A549 (cell line): ENCODE measurements at regions not wholly inside any gene's neighbourhood (a gene's known extent, or its start where the extent isn't known, plus 50 kb on each side); places are given as distances from the start of the nearest gene placed in this dataset.

Source experiments
- ATAC-seq, 2 experiments: fragments of 200-7000 bp in 1 of 2; fragments of >200 bp in 1 of 2; cut with Nextera tagmentation in 1 of 2; cut with Tn5 transposase in 1 of 2; 3 replicates each; pipeline versions ENCODE4 v1.8.0 to v1.9.1; 2018 to 2020; ENCODE audit warnings: mild to moderate bottlenecking in 1 of 2, moderate library complexity in 1 of 2
- CTCF ChIA-PET: fragments of 300-600 bp; sonication (Branson Sonifier 250); formaldehyde crosslinking; extraction: SDS; loops from one replicate; lab custom pipeline; 2021; ENCODE audit warnings: antibody characterized with exemption, inconsistent platforms; lab: Yijun Ruan, JAX
- POLR2A ChIA-PET: fragments of 350-600 bp; formaldehyde crosslinking; extraction: SDS; loops from one replicate; lab custom pipeline; 2021; ENCODE audit warnings: antibody characterized with exemption, inconsistent platforms; lab: Yijun Ruan, JAX
- DNase-seq, 2 experiments: peaks; one replicate each; pipeline versions ENCODE4 v3.0.0 to v3.0.0-alpha.2; 2011 to 2016; ENCODE audit warnings: low read depth in 1 of 2, low spot score in 1 of 2
- FAIRE-seq: peaks from 2 replicates; lab custom pipeline; 2011; peaks lifted over from hg19 to GRCh38; lab: Jason Lieb, UNC
- H3K27ac ChIP-seq, 2 experiments: fragments of >200 bp; sonication (Bioruptor Twin); formaldehyde crosslinking; 3 replicates each; pipeline ENCODE4 v1.5.1; 2016 to 2017
- H3K4me1 ChIP-seq: fragments of >200 bp; sonication (Bioruptor Twin); formaldehyde crosslinking; 3 replicates; pipeline ENCODE4 v1.6.1; 2016
- H3K4me2 ChIP-seq: fragments of >200 bp; sonication (Bioruptor Twin); formaldehyde crosslinking; 3 replicates; pipeline ENCODE4 v1.6.1; 2016
- H3K4me3 ChIP-seq: fragments of >200 bp; sonication (Bioruptor Twin); formaldehyde crosslinking; 3 replicates; pipeline ENCODE4 v1.5.1; 2016
- H3K9me3 ChIP-seq: fragments of >200 bp; sonication (Bioruptor Twin); formaldehyde crosslinking; 3 replicates; pipeline ENCODE4 v1.6.1; 2016
- BHLHE40 ChIP-seq: IDR thresholded peaks from 2 replicates; pipeline ENCODE4 v1.6.1; 2012; ENCODE audit warnings: low read depth, low read length, inconsistent platforms
- CEBPB ChIP-seq, 2 experiments: fragments of >200 bp in 1 of 2; sonication (Bioruptor Twin) in 1 of 2; formaldehyde crosslinking in 1 of 2; IDR thresholded peaks; 2 replicates each; pipeline ENCODE4 v1.6.1; 2012 to 2016
- HDAC2 ChIP-seq: fragments of 200-600 bp; sonication (generic); IDR thresholded peaks from 2 replicates; pipeline ENCODE4 v1.6.1; 2016
- HEYL ChIP-seq: fragments of 250-450 bp; sonication (Bioruptor Pico); IDR thresholded peaks from 2 replicates; pipeline ENCODE4 v1.8.0; 2021; ENCODE audit warnings: mild to moderate bottlenecking, moderate library complexity
- JUNB ChIP-seq: fragments of >200 bp; sonication (Bioruptor Twin); formaldehyde crosslinking; IDR thresholded peaks from 2 replicates; pipeline ENCODE4 v1.6.1; 2016
- MAFK ChIP-seq: fragments of 450-650 bp; IDR thresholded peaks from 2 replicates; pipeline ENCODE4 v1.6.1; 2014; ENCODE audit not compliant: partially characterized antibody
- MYC ChIP-seq: IDR thresholded peaks from 2 replicates; pipeline ENCODE4 v1.6.1; 2012; ENCODE audit warnings: mild to moderate bottlenecking, inconsistent platforms, low read length, improper control_type of control experiment, borderline replicate concordance
- POLR2A ChIP-seq: IDR thresholded peaks from 2 replicates; pipeline ENCODE4 v1.6.1; 2012; ENCODE audit warnings: mild to moderate bottlenecking, low read length
- POLR2AphosphoS2 ChIP-seq: conservative IDR thresholded peaks from 2 replicates; pipeline ENCODE4 v1.6.1; 2012; ENCODE audit warnings: low read length, improper control_type of control experiment, inconsistent platforms
- RAD21 ChIP-seq, 2 experiments: fragments of >200 bp in 1 of 2; sonication (Bioruptor Twin) in 1 of 2; formaldehyde crosslinking in 1 of 2; IDR thresholded peaks in 1 of 2; conservative IDR thresholded peaks in 1 of 2; 2 replicates in 1 of 2; 3 replicates in 1 of 2; pipeline ENCODE4 v1.6.1; 2012 to 2018; ENCODE audit warnings: inconsistent platforms in 1 of 2
- RCOR1 ChIP-seq: fragments of 150-350 bp; IDR thresholded peaks from 2 replicates; pipeline ENCODE4 v1.6.1; 2014; ENCODE audit warnings: antibody characterized with exemption, low read length, low read depth
- RFX5 ChIP-seq: fragments of 450-650 bp; IDR thresholded peaks from 2 replicates; pipeline ENCODE4 v1.7.1; 2014; ENCODE audit warnings: antibody characterized with exemption, mild to moderate bottlenecking, moderate library complexity
- ZC3H11A ChIP-seq: fragments of 450-650 bp; IDR thresholded peaks from 2 replicates; pipeline ENCODE4 v1.6.1; 2014; ENCODE audit warnings: antibody characterized with exemption, mild to moderate bottlenecking
- ZNF302 ChIP-seq: fragments of 250-450 bp; sonication (Bioruptor Pico); IDR thresholded peaks from 2 replicates; pipeline ENCODE4 v1.9.0; 2021; ENCODE audit warnings: inconsistent platforms, mild to moderate bottlenecking, moderate library complexity
- ZSCAN20 ChIP-seq: fragments of 250-450 bp; sonication (Bioruptor Pico); IDR thresholded peaks from 2 replicates; pipeline ENCODE4 v1.8.0; 2022; ENCODE audit warnings: mild to moderate bottlenecking, moderate library complexity
- WGBS: methylation state at CpG from one replicate; pipeline ENCODE4 v1.1.6; 2017; ENCODE audit errors: missing lambda C conversion rate; 5-methylcytosine and 5-hydroxymethylcytosine counted together
- TF ChIP-seq, protein P1 (sequence below): fragments of 200-600 bp; sonication (generic); IDR thresholded peaks from 2 replicates; pipeline ENCODE4 v1.6.1; 2016; ENCODE audit warnings: antibody characterized with exemption, mild to moderate bottlenecking, moderate library complexity
- TF ChIP-seq, protein P2 (sequence below): IDR thresholded peaks from 2 replicates; pipeline ENCODE4 v1.6.1; 2012
- TF ChIP-seq, protein P3 (sequence below): fragments of 450-650 bp; IDR thresholded peaks from 2 replicates; pipeline ENCODE4 v1.6.1; 2014; ENCODE audit warnings: antibody characterized with exemption
- TF ChIP-seq, protein P4 (sequence below): fragments of 250-450 bp; sonication (Bioruptor Pico); IDR thresholded peaks from 2 replicates; pipeline ENCODE4 v1.5.0; 2020; ENCODE audit warnings: low read depth, mild to moderate bottlenecking, moderate library complexity
- TF ChIP-seq, protein P5 (sequence below): fragments of 150-350 bp; IDR thresholded peaks from 2 replicates; pipeline ENCODE4 v1.6.1; 2014; ENCODE audit warnings: low read depth, mild to moderate bottlenecking, low read length

DNA sequence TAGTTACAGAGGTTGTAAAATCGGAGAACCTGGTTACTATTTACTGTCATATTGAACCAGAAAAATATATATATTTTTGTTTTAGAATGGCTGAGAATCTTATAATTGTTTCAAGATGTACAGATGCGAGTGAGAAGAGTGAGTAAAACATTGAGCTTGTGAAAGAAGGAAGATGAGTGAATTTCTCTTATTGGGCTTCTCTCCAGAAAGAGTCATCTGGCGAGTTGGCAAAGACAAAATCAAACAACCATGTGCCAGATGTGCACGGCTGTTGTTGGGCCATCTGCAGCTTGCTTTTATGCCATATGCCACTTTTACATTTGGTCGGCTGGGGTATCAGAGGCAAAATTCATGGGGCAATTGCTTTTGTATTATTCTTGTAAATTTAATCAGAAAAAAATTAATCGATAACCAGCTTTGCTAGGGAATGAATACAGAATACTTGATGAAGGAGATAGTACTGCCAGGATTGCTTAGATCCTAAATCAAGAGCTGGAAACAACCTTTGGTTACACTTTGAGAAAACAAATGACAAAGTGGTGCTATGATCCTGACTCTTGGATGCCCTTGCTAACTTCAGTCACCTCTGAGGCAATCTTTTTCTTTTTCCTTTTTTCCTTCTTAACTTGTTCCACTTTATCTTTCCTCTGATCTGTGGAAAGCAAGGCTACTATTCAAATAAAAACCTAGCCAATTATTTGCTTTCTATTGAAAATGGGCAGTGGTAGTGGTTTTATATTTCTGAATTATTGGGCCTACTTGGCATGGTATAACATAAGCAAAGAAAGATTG, 97.1 kb upstream of the GRIK2 start:
- WGBS = 17% methylated on average over 6 of the region's 6 CpGs
- CTCF ChIA-PET = no interaction called here
- H3K27ac ChIP-seq = no peak overlapping the region
- ATAC-seq (no peak), DNase-seq (no peak), FAIRE-seq (no peak)
- TF ChIP-seq MYC = no peak
- no peak for TF ChIP-seq HDAC2
- TF ChIP-seq, protein P1, sequence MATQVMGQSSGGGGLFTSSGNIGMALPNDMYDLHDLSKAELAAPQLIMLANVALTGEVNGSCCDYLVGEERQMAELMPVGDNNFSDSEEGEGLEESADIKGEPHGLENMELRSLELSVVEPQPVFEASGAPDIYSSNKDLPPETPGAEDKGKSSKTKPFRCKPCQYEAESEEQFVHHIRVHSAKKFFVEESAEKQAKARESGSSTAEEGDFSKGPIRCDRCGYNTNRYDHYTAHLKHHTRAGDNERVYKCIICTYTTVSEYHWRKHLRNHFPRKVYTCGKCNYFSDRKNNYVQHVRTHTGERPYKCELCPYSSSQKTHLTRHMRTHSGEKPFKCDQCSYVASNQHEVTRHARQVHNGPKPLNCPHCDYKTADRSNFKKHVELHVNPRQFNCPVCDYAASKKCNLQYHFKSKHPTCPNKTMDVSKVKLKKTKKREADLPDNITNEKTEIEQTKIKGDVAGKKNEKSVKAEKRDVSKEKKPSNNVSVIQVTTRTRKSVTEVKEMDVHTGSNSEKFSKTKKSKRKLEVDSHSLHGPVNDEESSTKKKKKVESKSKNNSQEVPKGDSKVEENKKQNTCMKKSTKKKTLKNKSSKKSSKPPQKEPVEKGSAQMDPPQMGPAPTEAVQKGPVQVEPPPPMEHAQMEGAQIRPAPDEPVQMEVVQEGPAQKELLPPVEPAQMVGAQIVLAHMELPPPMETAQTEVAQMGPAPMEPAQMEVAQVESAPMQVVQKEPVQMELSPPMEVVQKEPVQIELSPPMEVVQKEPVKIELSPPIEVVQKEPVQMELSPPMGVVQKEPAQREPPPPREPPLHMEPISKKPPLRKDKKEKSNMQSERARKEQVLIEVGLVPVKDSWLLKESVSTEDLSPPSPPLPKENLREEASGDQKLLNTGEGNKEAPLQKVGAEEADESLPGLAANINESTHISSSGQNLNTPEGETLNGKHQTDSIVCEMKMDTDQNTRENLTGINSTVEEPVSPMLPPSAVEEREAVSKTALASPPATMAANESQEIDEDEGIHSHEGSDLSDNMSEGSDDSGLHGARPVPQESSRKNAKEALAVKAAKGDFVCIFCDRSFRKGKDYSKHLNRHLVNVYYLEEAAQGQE = no peak
- no peak for TF ChIP-seq RCOR1
- TF ChIP-seq JUNB = no peak
- no peak for TF ChIP-seq MAFK
- TF ChIP-seq, protein P2, sequence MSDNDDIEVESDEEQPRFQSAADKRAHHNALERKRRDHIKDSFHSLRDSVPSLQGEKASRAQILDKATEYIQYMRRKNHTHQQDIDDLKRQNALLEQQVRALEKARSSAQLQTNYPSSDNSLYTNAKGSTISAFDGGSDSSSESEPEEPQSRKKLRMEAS = no peak
- TF ChIP-seq POLR2AphosphoS2 = no peak
- TF ChIP-seq, protein P3, sequence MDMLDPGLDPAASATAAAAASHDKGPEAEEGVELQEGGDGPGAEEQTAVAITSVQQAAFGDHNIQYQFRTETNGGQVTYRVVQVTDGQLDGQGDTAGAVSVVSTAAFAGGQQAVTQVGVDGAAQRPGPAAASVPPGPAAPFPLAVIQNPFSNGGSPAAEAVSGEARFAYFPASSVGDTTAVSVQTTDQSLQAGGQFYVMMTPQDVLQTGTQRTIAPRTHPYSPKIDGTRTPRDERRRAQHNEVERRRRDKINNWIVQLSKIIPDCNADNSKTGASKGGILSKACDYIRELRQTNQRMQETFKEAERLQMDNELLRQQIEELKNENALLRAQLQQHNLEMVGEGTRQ = no peak
- no peak for TF ChIP-seq ZSCAN20 (CRISPR knock-in tag)
- no peak for TF ChIP-seq POLR2A
- TF ChIP-seq RAD21 (conservative IDR thresholded peaks at IDR 0.05 in 1 of 2, IDR thresholded peaks at IDR 0.05 in 1 of 2) = no peak
- no peak overlapping the region for H3K4me3 ChIP-seq
- POLR2A ChIA-PET = no interaction called here
- no peaks in the 10 kb centered on the region for H3K4me1 ChIP-seq
- no peak overlapping the region for H3K4me2 ChIP-seq
- no peaks in the 10 kb centered on the region for H3K9me3 ChIP-seq

DNA sequence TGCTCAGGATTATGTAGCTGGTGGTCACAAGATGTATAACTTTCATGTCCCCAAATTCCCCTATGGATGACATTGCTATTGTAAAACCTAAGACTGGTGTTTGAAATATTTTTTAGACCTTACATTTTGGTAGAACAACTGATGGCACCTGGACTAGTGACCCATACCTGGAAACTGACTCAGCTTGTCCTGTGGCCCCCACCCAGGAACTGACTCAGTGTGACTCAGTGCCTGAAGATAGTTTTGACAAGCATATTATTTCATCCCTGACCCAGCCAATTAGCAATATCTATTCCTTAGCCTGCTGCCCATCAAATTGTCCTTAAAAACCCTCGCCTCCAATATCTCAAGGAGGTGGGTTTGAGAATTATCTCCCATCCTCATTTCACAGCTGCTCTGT, 90.9 kb upstream of the GRIK2 start:
- Histone ChIP-seq H3K4me3 (no peak overlapping the region), H3K4me1 (no peaks in the 10 kb centered on the region), H3K9me3 (no peaks in the 10 kb centered on the region), H3K4me2 (no peak overlapping the region), H3K27ac (no peak overlapping the region)
- DNase-seq = no peak
- TF ChIP-seq, protein P4, sequence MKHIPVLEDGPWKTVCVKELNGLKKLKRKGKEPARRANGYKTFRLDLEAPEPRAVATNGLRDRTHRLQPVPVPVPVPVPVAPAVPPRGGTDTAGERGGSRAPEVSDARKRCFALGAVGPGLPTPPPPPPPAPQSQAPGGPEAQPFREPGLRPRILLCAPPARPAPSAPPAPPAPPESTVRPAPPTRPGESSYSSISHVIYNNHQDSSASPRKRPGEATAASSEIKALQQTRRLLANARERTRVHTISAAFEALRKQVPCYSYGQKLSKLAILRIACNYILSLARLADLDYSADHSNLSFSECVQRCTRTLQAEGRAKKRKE (CRISPR knock-in tag) = no peak
- TF ChIP-seq CEBPB (IDR thresholded peaks at IDR 0.05) = no peak
- TF ChIP-seq ZC3H11A = no peak
- no peak for TF ChIP-seq BHLHE40
- no peak for ATAC-seq
- ChIA-PET CTCF (no interaction called here), POLR2A (no interaction called here)
- no peak for FAIRE-seq
- WGBS = 21% methylated on average over 1 of the region's 1 CpG

DNA sequence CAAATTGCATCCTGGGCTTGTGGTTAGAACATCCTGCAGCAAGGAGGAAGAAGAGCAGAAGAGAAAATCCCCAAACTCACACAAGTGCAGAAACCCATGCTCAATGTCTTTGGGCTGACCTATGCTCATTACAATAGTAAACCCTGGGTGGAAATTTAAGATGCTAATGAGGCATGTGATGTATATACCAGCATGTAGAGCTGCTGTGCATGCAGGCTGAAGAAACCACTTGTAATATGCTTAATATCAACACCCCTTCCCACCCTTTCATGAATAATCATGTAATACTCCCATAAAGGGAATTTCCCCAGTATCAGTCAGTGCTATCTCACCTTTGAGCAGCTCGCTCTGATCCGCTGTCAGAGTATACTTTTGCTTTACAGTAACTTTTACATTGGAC, 90.0 kb upstream of the GRIK2 start:
- ChIA-PET CTCF (no interaction called here), POLR2A (no interaction called here)
- DNase-seq (no peak), FAIRE-seq (no peak), ATAC-seq (no peak)
- no peaks in the 10 kb centered on the region for H3K4me1 ChIP-seq
- H3K9me3 ChIP-seq = no peaks in the 10 kb centered on the region
- 7% methylated on average over 2 of the region's 2 CpGs for WGBS
- no peak overlapping the region for H3K27ac ChIP-seq
- H3K4me3 ChIP-seq = no peak overlapping the region
- TF ChIP-seq ZNF302 (CRISPR knock-in tag) (no peak), HEYL (no peak), POLR2A (no peak), RFX5 (no peak)
- TF ChIP-seq, protein P5, sequence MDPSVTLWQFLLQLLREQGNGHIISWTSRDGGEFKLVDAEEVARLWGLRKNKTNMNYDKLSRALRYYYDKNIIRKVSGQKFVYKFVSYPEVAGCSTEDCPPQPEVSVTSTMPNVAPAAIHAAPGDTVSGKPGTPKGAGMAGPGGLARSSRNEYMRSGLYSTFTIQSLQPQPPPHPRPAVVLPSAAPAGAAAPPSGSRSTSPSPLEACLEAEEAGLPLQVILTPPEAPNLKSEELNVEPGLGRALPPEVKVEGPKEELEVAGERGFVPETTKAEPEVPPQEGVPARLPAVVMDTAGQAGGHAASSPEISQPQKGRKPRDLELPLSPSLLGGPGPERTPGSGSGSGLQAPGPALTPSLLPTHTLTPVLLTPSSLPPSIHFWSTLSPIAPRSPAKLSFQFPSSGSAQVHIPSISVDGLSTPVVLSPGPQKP = no peak
- H3K4me2 ChIP-seq = no peak overlapping the region
